ENCODE measurements at regions not wholly inside any gene's neighbourhood (a gene's known extent, or its start where the extent isn't known, plus 50 kb on each side); places are given as distances from the start of the nearest gene placed in this dataset.

DNA sequence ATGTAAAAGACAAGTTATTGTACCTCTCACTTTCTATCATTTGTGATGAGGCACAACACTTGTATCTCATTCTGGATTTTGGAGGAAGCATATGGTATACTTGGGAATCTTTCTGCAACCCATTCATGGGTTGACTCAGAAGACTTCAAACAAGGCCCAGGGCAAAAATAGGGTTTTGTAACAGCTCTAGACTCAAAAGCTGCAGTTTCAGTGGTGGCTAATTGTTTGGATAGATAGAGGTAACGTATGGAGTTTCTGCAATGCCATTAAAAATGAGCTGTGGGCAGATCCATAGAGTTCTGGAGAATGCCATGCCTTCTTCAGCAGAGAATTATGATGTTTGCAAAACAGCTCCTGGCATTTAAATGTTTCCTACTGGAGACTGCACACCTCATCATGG, 279.6 kb upstream of the VLDLR start:
- Histone ChIP-seq H3K4me3 (replicated peaks in 1 of 3) (no peak overlapping the region), H3K27me3 (no peaks in the 10 kb centered on the region), H3K9me3 (no peaks in the 10 kb centered on the region), H3K36me3 (no peaks in the 10 kb centered on the region), H3K27ac (no peak overlapping the region), H3K4me1 (no peaks in the 10 kb centered on the region)
- intact Hi-C loops (cut with DNase I), result no loop called here
- TF ChIP-seq, protein P1, sequence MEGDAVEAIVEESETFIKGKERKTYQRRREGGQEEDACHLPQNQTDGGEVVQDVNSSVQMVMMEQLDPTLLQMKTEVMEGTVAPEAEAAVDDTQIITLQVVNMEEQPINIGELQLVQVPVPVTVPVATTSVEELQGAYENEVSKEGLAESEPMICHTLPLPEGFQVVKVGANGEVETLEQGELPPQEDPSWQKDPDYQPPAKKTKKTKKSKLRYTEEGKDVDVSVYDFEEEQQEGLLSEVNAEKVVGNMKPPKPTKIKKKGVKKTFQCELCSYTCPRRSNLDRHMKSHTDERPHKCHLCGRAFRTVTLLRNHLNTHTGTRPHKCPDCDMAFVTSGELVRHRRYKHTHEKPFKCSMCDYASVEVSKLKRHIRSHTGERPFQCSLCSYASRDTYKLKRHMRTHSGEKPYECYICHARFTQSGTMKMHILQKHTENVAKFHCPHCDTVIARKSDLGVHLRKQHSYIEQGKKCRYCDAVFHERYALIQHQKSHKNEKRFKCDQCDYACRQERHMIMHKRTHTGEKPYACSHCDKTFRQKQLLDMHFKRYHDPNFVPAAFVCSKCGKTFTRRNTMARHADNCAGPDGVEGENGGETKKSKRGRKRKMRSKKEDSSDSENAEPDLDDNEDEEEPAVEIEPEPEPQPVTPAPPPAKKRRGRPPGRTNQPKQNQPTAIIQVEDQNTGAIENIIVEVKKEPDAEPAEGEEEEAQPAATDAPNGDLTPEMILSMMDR (IDR thresholded peaks at IDR 0.05), result no peak
- no peak for TF ChIP-seq POLR2A (IDR thresholded peaks at IDR 0.05)
- no peak for DNase-seq
- WGBS, 2 donors, result 80 to 85% methylated on average over 1 of the region's 1 CpG

DNA sequence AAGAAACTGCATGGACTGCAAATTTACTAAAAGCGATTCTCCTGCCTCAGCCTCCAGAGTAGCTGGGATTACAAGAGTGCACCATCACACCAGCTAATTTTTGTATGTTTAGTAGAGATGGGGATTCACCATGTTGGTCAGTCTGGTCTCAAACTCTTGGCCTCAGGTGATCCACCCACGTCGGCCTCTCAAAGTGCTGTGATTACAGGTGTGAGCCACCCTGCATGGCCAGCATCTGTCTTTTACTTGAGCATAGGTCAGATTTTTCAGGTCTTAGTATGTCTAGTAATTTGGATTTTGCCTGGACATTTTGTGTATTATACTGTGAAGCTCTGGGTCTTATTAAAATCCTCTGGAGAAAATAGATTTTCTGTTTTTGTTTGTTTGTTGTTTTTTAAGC, 277.8 kb upstream of the VLDLR start:
- intact Hi-C loops (cut with DNase I), result no loop called here

DNA sequence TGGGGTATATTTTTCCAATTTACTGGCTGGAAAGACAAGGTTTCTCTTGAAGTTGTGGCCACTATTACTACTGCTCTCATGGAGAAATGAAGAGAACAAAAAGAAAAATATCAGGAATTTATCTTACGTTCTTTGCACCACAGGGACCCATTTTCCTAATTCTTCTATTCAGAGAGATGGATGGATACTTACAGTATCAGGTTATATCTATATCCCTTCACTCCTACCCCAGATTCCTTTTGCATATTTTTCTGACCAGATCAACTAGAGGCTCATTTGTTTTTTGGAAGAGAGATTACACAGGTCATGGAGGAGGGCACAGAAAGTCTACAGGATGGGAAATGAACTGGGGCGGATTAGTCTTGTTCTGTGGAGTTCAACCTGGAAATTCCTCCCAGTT, 277.2 kb upstream of the VLDLR start:
- Histone ChIP-seq H3K4me3 (replicated peaks in 1 of 3) (no peak overlapping the region), H3K4me1 (no peaks in the 10 kb centered on the region), H3K9me3 (no peaks in the 10 kb centered on the region), H3K27ac (no peak overlapping the region), H3K27me3 (no peaks in the 10 kb centered on the region), H3K36me3 (no peaks in the 10 kb centered on the region)
- no peak for DNase-seq
- intact Hi-C loops (cut with DNase I), result no loop called here
- no peak for TF ChIP-seq POLR2A (IDR thresholded peaks at IDR 0.05)
- 96 to 98% methylated on average over 2 of the region's 2 CpGs for WGBS, 2 donors

More for the DNA sequence above, 277.8 kb upstream of the VLDLR start:
- Histone ChIP-seq H3K4me3 (replicated peaks in 1 of 3) (no peak overlapping the region), H3K27ac (no peak overlapping the region), H3K36me3 (no peaks in the 10 kb centered on the region), H3K27me3 (no peaks in the 10 kb centered on the region), H3K4me1 (no peaks in the 10 kb centered on the region), H3K9me3 (no peaks in the 10 kb centered on the region)
- 93 to 95% methylated on average over 3 of the region's 3 CpGs for WGBS, 2 donors
- DNase-seq, result no peak
- no peak for TF ChIP-seq POLR2A (IDR thresholded peaks at IDR 0.05)
- TF ChIP-seq, protein P1 (IDR thresholded peaks at IDR 0.05), result no peak

DNA sequence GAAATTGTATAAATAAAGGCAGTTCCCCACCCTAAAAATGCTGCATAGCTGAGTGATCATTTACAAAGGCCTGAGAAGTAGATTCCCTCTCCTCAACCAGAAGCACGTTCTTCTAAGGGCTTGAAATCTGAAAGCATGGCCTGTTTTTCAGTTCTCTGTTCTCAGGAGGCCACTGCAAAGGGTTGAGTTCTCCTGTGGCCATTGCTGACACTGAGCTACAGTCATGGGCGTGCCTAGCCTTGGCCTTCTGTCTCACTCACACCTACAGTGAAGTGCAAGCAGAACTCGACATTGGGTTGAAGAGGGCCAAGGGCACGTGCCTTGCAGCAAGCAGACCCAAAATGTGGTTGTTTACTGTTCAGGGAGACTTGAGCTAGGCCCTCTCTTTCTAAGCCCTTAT, 276.6 kb upstream of the VLDLR start:
- H3K36me3 ChIP-seq, result no peaks in the 10 kb centered on the region
- 70 to 84% methylated on average over 4 of the region's 4 CpGs for WGBS, 2 donors
- H3K27ac ChIP-seq, result no peak overlapping the region
- no peaks in the 10 kb centered on the region for H3K9me3 ChIP-seq
- no peaks in the 10 kb centered on the region for H3K27me3 ChIP-seq
- no peaks in the 10 kb centered on the region for H3K4me1 ChIP-seq
- TF ChIP-seq, protein P1 (IDR thresholded peaks at IDR 0.05), result no peak
- TF ChIP-seq POLR2A (IDR thresholded peaks at IDR 0.05), result no peak
- intact Hi-C loops (cut with DNase I), result no loop called here
- DNase-seq, result no peak
- H3K4me3 ChIP-seq (replicated peaks in 1 of 3), result no peak overlapping the region

DNA sequence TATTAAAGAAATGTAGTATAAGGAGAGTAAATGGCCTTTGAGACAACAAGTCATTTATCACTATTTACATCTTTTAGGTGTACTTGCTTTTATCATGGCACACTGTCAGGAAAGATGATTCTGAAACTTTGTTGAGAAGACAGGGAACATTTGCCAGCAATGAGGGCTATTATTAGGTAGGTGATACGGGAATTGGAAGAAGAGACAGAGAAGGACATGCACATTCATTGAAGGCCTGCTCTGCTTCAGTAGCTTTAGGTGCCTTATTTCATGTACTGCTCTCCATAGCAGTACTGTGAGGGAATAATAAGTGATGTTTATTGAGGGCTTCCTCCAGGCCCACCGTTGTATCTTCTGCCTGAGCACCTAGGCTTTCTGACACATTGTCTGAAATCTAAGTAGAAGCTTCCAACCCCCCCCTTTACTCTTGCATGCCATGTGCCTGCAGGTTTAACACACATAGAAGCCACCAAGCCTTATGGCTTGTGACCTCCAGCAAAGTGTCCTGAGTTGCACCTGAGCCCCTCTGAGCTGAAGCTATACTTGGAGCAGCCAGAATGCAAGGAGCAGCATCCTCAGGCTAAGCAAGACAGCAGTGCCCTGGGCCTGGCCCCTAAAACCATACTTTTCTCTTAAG, 275.2 kb upstream of the VLDLR start:
- Histone ChIP-seq H3K4me1 (no peaks in the 10 kb centered on the region), H3K9me3 (no peaks in the 10 kb centered on the region), H3K36me3 (no peaks in the 10 kb centered on the region), H3K27ac (no peak overlapping the region), H3K4me3 (replicated peaks in 1 of 3) (no peak overlapping the region), H3K27me3 (no peaks in the 10 kb centered on the region)
- TF ChIP-seq, protein P1 (IDR thresholded peaks at IDR 0.05), result no peak
- TF ChIP-seq POLR2A (IDR thresholded peaks at IDR 0.05), result no peak
- intact Hi-C loops (cut with DNase I), result no loop called here
- 87 to 98% methylated on average over 2 of the region's 2 CpGs for WGBS, 2 donors
- DNase-seq, result no peak
